Osteocyte (in vitro differentiated cells): ENCODE measurements at regions not wholly inside any gene's neighbourhood (a gene's known extent, or its start where the extent isn't known, plus 50 kb on each side); places are given as distances from the start of the nearest gene placed in this dataset.

Experiments
- DNase-seq: peaks from one replicate; pipeline ENCODE4 v3.0.0; 2021; ENCODE audit warnings: mixed read lengths; ENCODE audit not compliant: unreplicated experiment; ENCODE audit errors: extremely low spot score
- H3K27ac Mint-ChIP-seq: one replicate; pipeline ENCODE4 v1.8.0; 2021; ENCODE audit warnings: mild to moderate bottlenecking, mixed read lengths; ENCODE audit not compliant: unreplicated experiment
- H3K27me3 Mint-ChIP-seq: one replicate; pipeline ENCODE4 v1.8.0; 2021; ENCODE audit warnings: mixed read lengths; ENCODE audit not compliant: unreplicated experiment
- H3K36me3 Mint-ChIP-seq: one replicate; pipeline ENCODE4 v1.8.0; 2021; ENCODE audit warnings: mixed read lengths; ENCODE audit not compliant: unreplicated experiment
- H3K4me1 Mint-ChIP-seq: one replicate; pipeline ENCODE4 v1.8.0; 2021; ENCODE audit warnings: mixed read lengths; ENCODE audit not compliant: unreplicated experiment
- H3K4me3 Mint-ChIP-seq: one replicate; pipeline ENCODE4 v1.8.0; 2021; ENCODE audit warnings: mild to moderate bottlenecking, moderate library complexity, mixed read lengths; ENCODE audit not compliant: unreplicated experiment
- H3K9me3 Mint-ChIP-seq: one replicate; pipeline ENCODE4 v1.8.0; 2021; ENCODE audit warnings: mixed read lengths; ENCODE audit not compliant: unreplicated experiment
- TF ChIP-seq, protein P1 (sequence below): fragments of 200-600 bp; sonication (generic); IDR thresholded peaks from 2 replicates; pipeline ENCODE4 v1.5.0; 2021; ENCODE audit warnings: antibody characterized with exemption, mild to moderate bottlenecking, moderate library complexity

DNA sequence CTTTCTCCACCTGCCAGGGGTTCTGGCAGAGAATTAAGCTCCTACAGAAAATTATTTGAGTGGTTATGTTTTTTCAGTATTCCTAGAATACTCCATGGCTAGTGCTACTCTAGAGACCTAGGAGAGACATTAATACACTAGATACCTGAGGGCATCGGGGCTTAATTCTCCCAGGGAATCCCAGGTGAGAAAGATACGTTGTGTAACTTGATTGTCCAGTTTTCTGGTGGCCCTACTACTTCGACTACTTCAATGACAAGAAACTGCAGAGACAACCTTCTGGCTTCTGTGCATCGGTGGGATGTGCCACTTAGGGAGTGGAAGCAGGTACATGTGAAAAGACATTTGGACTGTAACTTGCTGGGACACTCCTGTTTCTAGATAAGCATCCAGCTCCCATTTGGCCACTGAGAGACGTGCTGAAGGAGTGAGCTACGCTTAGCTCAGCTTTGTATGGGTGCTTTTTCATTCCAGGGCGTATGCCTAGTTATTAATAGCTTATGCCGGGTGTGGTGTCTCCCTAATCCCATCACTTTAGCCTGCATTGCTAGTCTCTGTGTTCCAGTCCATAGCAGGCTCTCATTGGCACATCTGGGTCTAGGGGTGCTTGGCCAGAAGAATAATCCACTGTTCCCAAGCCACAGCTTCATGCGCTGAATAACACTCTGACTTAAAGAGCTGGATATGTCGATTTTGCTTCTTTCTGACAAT lies 300.7 kb downstream of the SIPA1L2 start:
- no peaks in the 10 kb centered on the region for H3K9me3 Mint-ChIP-seq

DNA sequence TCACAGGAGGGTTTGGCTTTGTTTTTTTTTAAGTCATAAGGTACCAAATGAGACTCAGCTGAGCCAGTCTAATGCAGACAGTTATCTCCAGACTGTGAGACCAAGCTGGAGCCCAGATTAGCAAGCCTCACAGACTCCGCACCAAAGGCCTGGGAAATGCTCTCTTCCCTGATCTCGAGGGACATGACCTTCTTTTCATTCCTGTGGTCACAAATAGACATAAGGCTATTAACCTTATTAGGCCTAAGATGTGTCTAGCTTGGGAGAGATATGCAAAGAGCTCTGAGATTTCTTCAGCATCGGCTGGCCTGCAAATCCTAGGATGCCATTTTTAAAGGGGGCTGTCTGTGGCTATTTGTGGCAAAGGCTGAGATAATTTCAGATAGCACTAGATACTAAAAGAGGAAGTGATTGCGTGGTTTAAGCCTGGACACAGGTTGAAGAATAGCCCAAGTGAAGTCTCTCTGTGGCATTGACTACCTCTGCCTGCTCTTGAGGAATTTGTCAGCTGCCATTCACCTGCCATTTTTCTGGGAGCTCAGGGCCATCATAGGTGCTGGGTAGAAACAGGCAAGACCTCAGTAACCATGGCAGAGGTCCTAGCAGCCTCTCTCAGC lies 301.3 kb downstream of the SIPA1L2 start:
- Mint-ChIP-seq H3K27ac (no peak overlapping the region), H3K4me3 (no peak overlapping the region), H3K27me3 (peaks cover 4% of the 10 kb centered on the region), H3K4me1 (peaks cover 11% of the 10 kb centered on the region), H3K9me3 (no peaks in the 10 kb centered on the region), H3K36me3 (no peaks in the 10 kb centered on the region)
- TF ChIP-seq, protein P1, sequence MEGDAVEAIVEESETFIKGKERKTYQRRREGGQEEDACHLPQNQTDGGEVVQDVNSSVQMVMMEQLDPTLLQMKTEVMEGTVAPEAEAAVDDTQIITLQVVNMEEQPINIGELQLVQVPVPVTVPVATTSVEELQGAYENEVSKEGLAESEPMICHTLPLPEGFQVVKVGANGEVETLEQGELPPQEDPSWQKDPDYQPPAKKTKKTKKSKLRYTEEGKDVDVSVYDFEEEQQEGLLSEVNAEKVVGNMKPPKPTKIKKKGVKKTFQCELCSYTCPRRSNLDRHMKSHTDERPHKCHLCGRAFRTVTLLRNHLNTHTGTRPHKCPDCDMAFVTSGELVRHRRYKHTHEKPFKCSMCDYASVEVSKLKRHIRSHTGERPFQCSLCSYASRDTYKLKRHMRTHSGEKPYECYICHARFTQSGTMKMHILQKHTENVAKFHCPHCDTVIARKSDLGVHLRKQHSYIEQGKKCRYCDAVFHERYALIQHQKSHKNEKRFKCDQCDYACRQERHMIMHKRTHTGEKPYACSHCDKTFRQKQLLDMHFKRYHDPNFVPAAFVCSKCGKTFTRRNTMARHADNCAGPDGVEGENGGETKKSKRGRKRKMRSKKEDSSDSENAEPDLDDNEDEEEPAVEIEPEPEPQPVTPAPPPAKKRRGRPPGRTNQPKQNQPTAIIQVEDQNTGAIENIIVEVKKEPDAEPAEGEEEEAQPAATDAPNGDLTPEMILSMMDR, result no peak
- no peak for DNase-seq

More for the DNA sequence above, 300.7 kb downstream of the SIPA1L2 start:
- Mint-ChIP-seq H3K4me1 (peaks cover 11% of the 10 kb centered on the region), H3K36me3 (no peaks in the 10 kb centered on the region), H3K4me3 (no peak overlapping the region), H3K27ac (no peak overlapping the region), H3K27me3 (peaks cover 9% of the 10 kb centered on the region)
- no peak for DNase-seq
- TF ChIP-seq, protein P1, result no peak

DNA sequence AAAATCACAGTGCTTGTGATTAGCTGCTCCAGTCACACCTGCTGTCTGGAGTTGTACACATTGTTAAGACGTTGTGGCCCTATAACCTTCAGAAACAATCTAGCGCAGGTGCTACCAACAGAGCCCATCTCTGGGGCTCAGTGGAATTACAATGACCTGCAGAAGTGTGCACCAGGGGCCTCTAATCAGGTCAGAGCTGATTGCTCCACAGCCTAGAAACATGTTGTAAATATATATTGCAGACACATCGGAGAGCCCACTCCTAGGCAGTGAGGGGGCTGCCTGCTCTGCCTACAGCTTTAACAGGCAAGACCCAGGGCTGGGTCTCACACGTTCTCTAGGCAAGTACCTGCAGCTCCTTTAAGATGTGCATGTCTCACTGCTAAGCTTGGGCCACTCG lies 302.0 kb downstream of the SIPA1L2 start:
- Mint-ChIP-seq H3K27ac (no peak overlapping the region), H3K9me3 (no peaks in the 10 kb centered on the region), H3K4me3 (no peak overlapping the region), H3K27me3 (peaks cover under 1% of the 10 kb centered on the region), H3K4me1 (peaks cover 11% of the 10 kb centered on the region), H3K36me3 (no peaks in the 10 kb centered on the region)
- TF ChIP-seq, protein P1, result no peak
- DNase-seq, result no peak

DNA sequence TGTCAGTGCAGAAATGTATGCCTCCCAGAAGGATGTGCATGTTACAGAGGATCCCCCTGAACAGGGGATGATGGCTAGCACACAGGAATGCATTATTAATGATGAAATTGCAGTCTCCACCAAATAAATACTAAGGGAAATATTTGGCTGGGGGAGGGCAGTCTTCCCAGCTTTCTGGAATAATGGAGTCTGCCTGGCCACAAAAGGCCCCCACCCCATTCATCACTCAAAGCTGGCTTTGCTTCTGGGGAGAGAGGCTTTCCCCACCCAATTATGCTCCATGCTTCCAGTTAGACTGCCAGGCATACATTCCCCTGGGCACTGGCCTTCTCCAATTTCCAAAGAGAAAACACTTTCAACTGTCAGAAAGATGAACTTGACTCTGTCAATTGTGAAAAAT lies 302.7 kb downstream of the SIPA1L2 start:
- peaks cover 11% of the 10 kb centered on the region for H3K4me1 Mint-ChIP-seq
- no peak overlapping the region for H3K27ac Mint-ChIP-seq
- H3K9me3 Mint-ChIP-seq, result no peaks in the 10 kb centered on the region
- TF ChIP-seq, protein P1, result no peak
- no peaks in the 10 kb centered on the region for H3K36me3 Mint-ChIP-seq
- no peak for DNase-seq
- no peaks in the 10 kb centered on the region for H3K27me3 Mint-ChIP-seq
- H3K4me3 Mint-ChIP-seq, result no peak overlapping the region

- no peak overlapping the region for H3K4me3 Mint-ChIP-seq
- H3K9me3 Mint-ChIP-seq, result peaks cover 6% of the 10 kb centered on the region
- no peak overlapping the region for H3K27ac Mint-ChIP-seq
- no peaks in the 10 kb centered on the region for H3K36me3 Mint-ChIP-seq
- DNase-seq, result no peak
- H3K27me3 Mint-ChIP-seq, result no peaks in the 10 kb centered on the region
- TF ChIP-seq, protein P1, result no peak
- peaks cover 2% of the 10 kb centered on the region for H3K4me1 Mint-ChIP-seq
These were observed 307.7 kb downstream of the SIPA1L2 start for GRCh38 chr1:232322162-232322734.
